K562 (cell line): ENCODE measurements at regions not wholly inside any gene's neighbourhood (a gene's known extent, or its start where the extent isn't known, plus 50 kb on each side); places are given as distances from the start of the nearest gene placed in this dataset.

Experiments
- ATAC-seq: fragments of 200-7000 bp; cut with Tn5 transposase; 3 replicates; pipeline ENCODE4 v1.9.1; 2020; ENCODE audit warnings: moderate library complexity
- BruUV-seq: library from RNA; stranded (reverse); fragments of 400-500 nt; replicated peaks from 2 replicates; lab custom pipeline; 2021; lab: Mats Ljungman, UMichigan
- CTCF ChIA-PET: fragments of 300-600 bp; formaldehyde crosslinking; extraction: SDS; loops from one replicate; lab custom pipeline; 2021; ENCODE audit warnings: low intra/inter-chr PET ratio; lab: Yijun Ruan, JAX
- POLR2A ChIA-PET: fragments of 300-600, 350-650 bp; sonication (Branson Sonifier 250); formaldehyde crosslinking; extraction: SDS; loops from one replicate; lab custom pipeline; 2021; ENCODE audit warnings: antibody characterized with exemption, inconsistent platforms; lab: Yijun Ruan, JAX
- DNase-seq, 4 experiments: peaks; one replicate each; pipeline versions ENCODE4 v3.0.0 to v3.0.0-alpha.2; 2011 to 2018; ENCODE audit warnings: low spot score in 3 of 4, mixed read lengths in 3 of 4; ENCODE audit errors: extremely low read depth in 1 of 4
- FAIRE-seq: peaks from 2 replicates; lab custom pipeline; 2011; peaks lifted over from hg19 to GRCh38; lab: Jason Lieb, UNC
- H2AFZ ChIP-seq: 2 replicates; pipeline ENCODE4 v1.6.0; 2011; ENCODE audit warnings: low read depth, low read length, control low read depth, inconsistent platforms
- H3K27ac ChIP-seq: fragments of 200-600 bp; 3 replicates; pipeline ENCODE4 v1.8.0; 2011; ENCODE audit warnings: low read depth, mild to moderate bottlenecking, control low read depth, inconsistent platforms, low read length, moderate library complexity, mixed read lengths; ENCODE audit errors: extremely low read depth
- H3K27me3 ChIP-seq, 2 experiments: fragments of 300-600 bp in 1 of 2; 2 replicates in 1 of 2; 3 replicates in 1 of 2; pipeline versions ENCODE4 v1.6.0 to v1.8.0; 2011; ENCODE audit warnings: inconsistent platforms in 2 of 2, low read length in 2 of 2, mild to moderate bottlenecking in 1 of 2, mixed read lengths in 1 of 2, moderate library complexity in 1 of 2; ENCODE audit not compliant: control insufficient read depth in 2 of 2, insufficient read depth in 2 of 2
- H3K36me3 ChIP-seq: fragments of 300-600 bp; 3 replicates; pipeline ENCODE4 v1.8.0; 2011; ENCODE audit warnings: mild to moderate bottlenecking, low read length, inconsistent platforms; ENCODE audit not compliant: control insufficient read depth, insufficient read depth
- H3K4me1 ChIP-seq, 2 experiments: fragments of 200-600 bp in 1 of 2; replicated peaks in 1 of 2; 2 replicates in 1 of 2; 3 replicates in 1 of 2; pipeline versions ENCODE4 v1.5.1 to v1.8.0; 2011; ENCODE audit warnings: inconsistent platforms in 2 of 2, low read length in 2 of 2, mild to moderate bottlenecking in 1 of 2, mixed read lengths in 1 of 2, moderate library complexity in 1 of 2; ENCODE audit not compliant: control insufficient read depth in 2 of 2, insufficient read depth in 2 of 2
- H3K4me2 ChIP-seq: 2 replicates; pipeline ENCODE4 v1.6.1; 2011; ENCODE audit warnings: low read length, control low read depth, inconsistent platforms, mixed read lengths; ENCODE audit not compliant: insufficient read depth
- H3K4me3 ChIP-seq: fragments of 200-600 bp; sonication (generic), shearing (Covaris generic); 2 replicates; pipeline ENCODE4 v1.5.1; 2016; ENCODE audit warnings: control low read depth, inconsistent platforms
- H3K79me2 ChIP-seq: fragments of 200-600 bp; 3 replicates; pipeline ENCODE4 v1.8.0; 2011; ENCODE audit warnings: low read length, inconsistent platforms; ENCODE audit not compliant: control insufficient read depth, insufficient read depth
- H3K9ac ChIP-seq, 2 experiments: 2 replicates each; pipeline versions ENCODE4 v1.6.0 to v1.6.1; 2011; ENCODE audit warnings: low read depth in 2 of 2, low read length in 2 of 2, control low read depth in 1 of 2, inconsistent platforms in 1 of 2, mild to moderate bottlenecking in 1 of 2, mixed read lengths in 1 of 2; ENCODE audit not compliant: insufficient read depth in 1 of 2
- H3K9me1 ChIP-seq: one replicate; pipeline ENCODE4 v1.6.0; 2011; ENCODE audit warnings: inconsistent platforms, mild to moderate bottlenecking, low read length, moderate library complexity; ENCODE audit not compliant: control insufficient read depth, insufficient read depth
- H3K9me3 ChIP-seq: replicated peaks from 2 replicates; pipeline ENCODE4 v1.5.1; 2011; ENCODE audit warnings: low read depth, low read length, inconsistent platforms; ENCODE audit not compliant: control insufficient read depth, insufficient read depth
- H4K20me1 ChIP-seq: replicated peaks from 2 replicates; pipeline ENCODE4 v1.6.1; 2011; ENCODE audit warnings: low read length, inconsistent platforms, mixed read lengths; ENCODE audit not compliant: control insufficient read depth, insufficient read depth
- CHD4 ChIP-seq: fragments of 200-600 bp; sonication (generic); IDR thresholded peaks from 3 replicates; pipeline ENCODE4 v1.6.1; 2012; ENCODE audit warnings: low read depth, mild to moderate bottlenecking, mixed read lengths, low read length, inconsistent platforms; ENCODE audit not compliant: insufficient read depth, insufficient replicate concordance, poor library complexity, severe bottlenecking
- CREB1 ChIP-seq, 2 experiments: sonication (generic) in 1 of 2; formaldehyde crosslinking in 1 of 2; IDR thresholded peaks; 2 replicates each; pipeline versions ENCODE4 v1.6.1 to v1.8.0; 2012 to 2022; ENCODE audit warnings: inconsistent platforms in 1 of 2, mild to moderate bottlenecking in 1 of 2, missing genetic modification reagents in 1 of 2, moderate library complexity in 1 of 2
- HDAC1 ChIP-seq, 2 experiments: fragments of 450-650 bp; IDR thresholded peaks; 2 replicates each; pipeline ENCODE4 v1.6.1; 2016 to 2017; ENCODE audit warnings: inconsistent platforms in 1 of 2, mild to moderate bottlenecking in 1 of 2, moderate library complexity in 1 of 2
- KHSRP ChIP-seq: fragments of 450-650 bp; IDR thresholded peaks from 2 replicates; pipeline ENCODE4 v1.6.1; 2017
- MCM3 ChIP-seq: fragments of 450-650 bp; IDR thresholded peaks from 2 replicates; pipeline ENCODE4 v1.6.1; 2016
- NCOA4 ChIP-seq: fragments of 450-650 bp; IDR thresholded peaks from 2 replicates; pipeline ENCODE4 v1.6.1; 2018; ENCODE audit warnings: mild to moderate bottlenecking; ENCODE audit not compliant: partially characterized antibody
- NFXL1 ChIP-seq: fragments of 450-650 bp; formaldehyde crosslinking; IDR thresholded peaks from 2 replicates; pipeline ENCODE4 v1.4.0; 2021; ENCODE audit warnings: mild to moderate bottlenecking
- RUNX1 ChIP-seq: sonication (generic); IDR thresholded peaks from 2 replicates; pipeline ENCODE4 v1.6.1; 2016; ENCODE audit warnings: antibody characterized with exemption, low read depth
- SMAD3 ChIP-seq: fragments of 450-650 bp; formaldehyde crosslinking; conservative IDR thresholded peaks from 2 replicates; pipeline ENCODE4 v1.4.0; 2020; ENCODE audit warnings: mild to moderate bottlenecking
- U2AF2 ChIP-seq: fragments of 200-400 bp; formaldehyde crosslinking; optimal IDR thresholded peaks from 2 replicates; pipeline ENCODE3; 2017; ENCODE audit warnings: low read depth, mild to moderate bottlenecking, low read length
- ZC3H4 ChIP-seq: sonication (generic); formaldehyde crosslinking; IDR thresholded peaks from 2 replicates; pipeline ENCODE4 v1.9.0; 2021; ENCODE audit warnings: missing genetic modification reagents, borderline replicate concordance
- ZC3H8 ChIP-seq: fragments of 450-650 bp; IDR thresholded peaks from 2 replicates; pipeline ENCODE4 v1.6.1; 2017
- ZFPM2 ChIP-seq: fragments of 250-450 bp; sonication (Bioruptor Pico); IDR thresholded peaks from 2 replicates; pipeline ENCODE4 v1.5.1; 2022; ENCODE audit warnings: mild to moderate bottlenecking
- ZNF217 ChIP-seq: sonication (generic); formaldehyde crosslinking; IDR thresholded peaks from 2 replicates; pipeline ENCODE4 v1.8.0; 2022; ENCODE audit warnings: mild to moderate bottlenecking, missing genetic modification reagents
- ZNF707 ChIP-seq: fragments of 250-450 bp; sonication (Bioruptor Pico); conservative IDR thresholded peaks from 2 replicates; pipeline ENCODE4 v1.8.0; 2022; ENCODE audit warnings: inconsistent platforms, mild to moderate bottlenecking, moderate library complexity
- ZNF75A ChIP-seq: fragments of 450-650 bp; formaldehyde crosslinking; IDR thresholded peaks from 2 replicates; pipeline ENCODE4 v1.4.0; 2020; ENCODE audit warnings: mild to moderate bottlenecking
- WGBS: fragments of 100-300 bp; shearing (Covaris generic); methylation state at CpG from one replicate; pipeline ENCODE4 v1.1.6; 2016; ENCODE audit warnings: low coverage, mixed read lengths; ENCODE audit not compliant: insufficient coverage; ENCODE audit errors: missing lambda C conversion rate; 5-methylcytosine and 5-hydroxymethylcytosine counted together
- in situ Hi-C: fragments of 300-500 bp; cut with MboI; formaldehyde crosslinking; loops from 4 replicates; pipeline ENCODE4 v1.15.0; 2018; ENCODE audit warnings: inconsistent platforms, mixed read lengths
- intact Hi-C: fragments of 100-400 bp; cut with micrococcal nuclease; formaldehyde crosslinking; loops from 2 replicates; pipeline ENCODE4 v1.14.2; 2022
- TF ChIP-seq, protein P1 (sequence below): fragments of 250-450 bp; sonication (Bioruptor Pico); IDR thresholded peaks from 2 replicates; pipeline ENCODE4 v1.4.0; 2020
- TF ChIP-seq, protein P2 (sequence below): sonication (generic); formaldehyde crosslinking; IDR thresholded peaks from 2 replicates; pipeline ENCODE4 v1.5.0; 2020; ENCODE audit warnings: missing genetic modification reagents

DNA sequence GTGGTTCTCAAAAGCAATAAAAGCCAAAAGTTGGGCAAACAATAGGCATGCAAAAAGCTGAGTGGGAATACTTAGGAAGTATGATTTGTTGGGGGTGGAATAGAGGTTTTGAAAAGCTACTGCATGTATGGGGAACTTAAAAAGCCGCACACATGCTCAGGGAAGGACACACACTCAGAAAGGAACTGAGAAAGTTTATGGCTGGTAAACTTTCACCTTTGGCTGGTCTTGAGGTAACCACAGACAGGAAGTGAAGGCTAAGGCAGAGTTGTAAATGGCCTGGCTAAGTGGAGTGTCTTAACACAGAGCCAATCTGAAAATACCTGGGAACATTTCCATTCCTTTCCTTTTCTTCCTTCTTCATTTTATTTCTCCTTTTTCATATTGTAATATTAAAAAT, 134.5 kb upstream of the EXOC2 start:
- Histone ChIP-seq H3K79me2 (no peaks in the 10 kb centered on the region), H2AFZ (no peak overlapping the region), H4K20me1 (no peaks in the 10 kb centered on the region), H3K9me1 (no peaks in the 10 kb centered on the region), H3K4me2 (no peak overlapping the region), H3K4me3 (no peak overlapping the region), H3K27ac (no peak overlapping the region), H3K9ac (no peak overlapping the region), H3K4me1 (no peaks in the 10 kb centered on the region), H3K9me3 (no peaks in the 10 kb centered on the region), H3K27me3 (peaks cover 0 to 2% of the 10 kb centered on the region in 2 experiments; a peak in 2 of 5 replicates), H3K36me3 (no peaks in the 10 kb centered on the region)
- ChIA-PET POLR2A (no interaction called here), CTCF (no interaction called here)
- WGBS: 0% methylated on average over 1 of the region's 1 CpG
- no peak for ATAC-seq
- FAIRE-seq: no peak
- DNase-seq: no peak
- in situ Hi-C loops (no loop called here), intact Hi-C loops (no loop called here)
- TF ChIP-seq, protein P1, sequence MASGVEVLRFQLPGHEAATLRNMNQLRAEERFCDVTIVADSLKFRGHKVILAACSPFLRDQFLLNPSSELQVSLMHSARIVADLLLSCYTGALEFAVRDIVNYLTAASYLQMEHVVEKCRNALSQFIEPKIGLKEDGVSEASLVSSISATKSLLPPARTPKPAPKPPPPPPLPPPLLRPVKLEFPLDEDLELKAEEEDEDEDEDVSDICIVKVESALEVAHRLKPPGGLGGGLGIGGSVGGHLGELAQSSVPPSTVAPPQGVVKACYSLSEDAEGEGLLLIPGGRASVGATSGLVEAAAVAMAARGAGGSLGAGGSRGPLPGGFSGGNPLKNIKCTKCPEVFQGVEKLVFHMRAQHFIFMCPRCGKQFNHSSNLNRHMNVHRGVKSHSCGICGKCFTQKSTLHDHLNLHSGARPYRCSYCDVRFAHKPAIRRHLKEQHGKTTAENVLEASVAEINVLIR (CRISPR knock-in tag): no peak
- TF ChIP-seq KHSRP (no peak), ZC3H4 (no peak), CREB1 (IDR thresholded peaks at IDR 0.05) (no peak), CREB1 (CRISPR knock-in tag; IDR thresholded peaks at IDR 0.05) (no peak), ZFPM2 (CRISPR knock-in tag) (no peak), ZNF217 (CRISPR knock-in tag) (no peak), NCOA4 (no peak), ZC3H8 (no peak), ZNF75A (CRISPR knock-in tag) (no peak), U2AF2 (no peak), SMAD3 (CRISPR knock-in tag) (no peak), RUNX1 (no peak), HDAC1 (IDR thresholded peaks at IDR 0.05) (no peak), ZNF707 (CRISPR knock-in tag) (no peak), CHD4 (no peak), MCM3 (no peak), NFXL1 (no peak)
- TF ChIP-seq, protein P2, sequence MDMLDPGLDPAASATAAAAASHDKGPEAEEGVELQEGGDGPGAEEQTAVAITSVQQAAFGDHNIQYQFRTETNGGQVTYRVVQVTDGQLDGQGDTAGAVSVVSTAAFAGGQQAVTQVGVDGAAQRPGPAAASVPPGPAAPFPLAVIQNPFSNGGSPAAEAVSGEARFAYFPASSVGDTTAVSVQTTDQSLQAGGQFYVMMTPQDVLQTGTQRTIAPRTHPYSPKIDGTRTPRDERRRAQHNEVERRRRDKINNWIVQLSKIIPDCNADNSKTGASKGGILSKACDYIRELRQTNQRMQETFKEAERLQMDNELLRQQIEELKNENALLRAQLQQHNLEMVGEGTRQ (CRISPR knock-in tag): no peak
- BruUV-seq: no TSS peak
